WTC11 (cell line): ENCODE measurements at regions not wholly inside any gene's neighbourhood (a gene's known extent, or its start where the extent isn't known, plus 50 kb on each side); places are given as distances from the start of the nearest gene placed in this dataset.

Experiments
- ATAC-seq: fragments of 200-7000 bp; cut with Tn5 transposase; 2 replicates; pipeline ENCODE4 v1.10.0; 2021; ENCODE audit warnings: mild to moderate bottlenecking, moderate library complexity
- CTCF ChIA-PET: fragments of 300-600 bp; sonication (Branson Sonifier 250); formaldehyde crosslinking; loops from one replicate; lab custom pipeline; 2021; ENCODE audit warnings: antibody characterized with exemption; lab: Charles Lee
- POLR2A ChIA-PET: fragments of 350-600 bp; sonication (Branson Sonifier 250); formaldehyde crosslinking; loops from one replicate; lab custom pipeline; 2021; ENCODE audit warnings: antibody characterized with exemption; lab: Charles Lee
- DNase-seq: peaks from one replicate; pipeline ENCODE4 v3.0.0; 2021; ENCODE audit warnings: low spot score
- H3K27ac Mint-ChIP-seq: 2 replicates; pipeline ENCODE4 v1.8.0; 2021; ENCODE audit warnings: mixed read lengths
- H3K27me3 Mint-ChIP-seq: 2 replicates; pipeline ENCODE4 v1.8.0; 2021; ENCODE audit warnings: low read depth, mild to moderate bottlenecking, moderate library complexity, mixed read lengths
- H3K36me3 Mint-ChIP-seq: 2 replicates; pipeline ENCODE4 v1.8.0; 2021; ENCODE audit warnings: mixed read lengths
- H3K4me1 Mint-ChIP-seq: 2 replicates; pipeline ENCODE4 v1.8.0; 2022; ENCODE audit warnings: mixed read lengths
- H3K4me3 Mint-ChIP-seq: 2 replicates; pipeline ENCODE4 v1.8.0; 2021; ENCODE audit warnings: mild to moderate bottlenecking, moderate library complexity, mixed read lengths
- H3K9me3 Mint-ChIP-seq: 2 replicates; pipeline ENCODE4 v1.8.0; 2021; ENCODE audit warnings: mixed read lengths
- AFF4 ChIP-seq: sonication (generic); formaldehyde crosslinking; IDR thresholded peaks from 2 replicates; pipeline ENCODE4 v1.8.1; 2023; ENCODE audit warnings: mild to moderate bottlenecking, missing genetic modification reagents, borderline replicate concordance
- AR ChIP-seq: fragments of 250-450 bp; sonication (Bioruptor Pico); IDR thresholded peaks from 2 replicates; pipeline ENCODE4 v1.9.0; 2021; ENCODE audit warnings: mild to moderate bottlenecking
- ARID4B ChIP-seq: sonication (generic); formaldehyde crosslinking; IDR thresholded peaks from 2 replicates; pipeline ENCODE4 v1.8.0; 2023; ENCODE audit warnings: missing genetic modification reagents, mild to moderate bottlenecking, borderline replicate concordance
- ATF6 ChIP-seq: sonication (generic); formaldehyde crosslinking; IDR thresholded peaks from 2 replicates; pipeline ENCODE4 v1.8.1; 2023; ENCODE audit warnings: mild to moderate bottlenecking, missing genetic modification reagents
- E2F5 ChIP-seq: sonication (generic); formaldehyde crosslinking; IDR thresholded peaks from 2 replicates; pipeline ENCODE4 v1.8.1; 2022; ENCODE audit warnings: mild to moderate bottlenecking, moderate library complexity, missing genetic modification reagents
- ELF4 ChIP-seq: sonication (generic); formaldehyde crosslinking; IDR thresholded peaks from 2 replicates; pipeline ENCODE4 v1.8.1; 2022; ENCODE audit warnings: low read depth, mild to moderate bottlenecking, moderate library complexity, missing genetic modification reagents
- FOXP1 ChIP-seq: sonication (generic); formaldehyde crosslinking; IDR thresholded peaks from 2 replicates; pipeline ENCODE4 v1.8.0; 2022; ENCODE audit warnings: missing genetic modification reagents, mild to moderate bottlenecking, moderate library complexity, borderline replicate concordance
- GABPB1 ChIP-seq: sonication (generic); formaldehyde crosslinking; IDR thresholded peaks from 2 replicates; pipeline ENCODE4 v1.8.1; 2023; ENCODE audit warnings: mild to moderate bottlenecking, missing genetic modification reagents
- GTF2I ChIP-seq: fragments of 250-450 bp; sonication (Bioruptor Pico); conservative IDR thresholded peaks from 2 replicates; pipeline ENCODE4 v1.4.0; 2021; ENCODE audit warnings: mild to moderate bottlenecking
- MAX ChIP-seq: sonication (generic); formaldehyde crosslinking; IDR thresholded peaks from 2 replicates; pipeline ENCODE4 v1.8.0; 2022; ENCODE audit warnings: mild to moderate bottlenecking, missing genetic modification reagents
- MXD4 ChIP-seq: fragments of 250-450 bp; sonication (Bioruptor Pico); IDR thresholded peaks from 2 replicates; pipeline ENCODE4 v1.8.0; 2021; ENCODE audit warnings: mild to moderate bottlenecking, moderate library complexity, borderline replicate concordance
- NFYB ChIP-seq: sonication (generic); formaldehyde crosslinking; conservative IDR thresholded peaks from 2 replicates; pipeline ENCODE4 v1.8.0; 2022; ENCODE audit warnings: low read depth, missing genetic modification reagents
- SMAD3 ChIP-seq: sonication (generic); formaldehyde crosslinking; IDR thresholded peaks from 2 replicates; pipeline ENCODE4 v1.8.0; 2022; ENCODE audit warnings: missing genetic modification reagents, mild to moderate bottlenecking, borderline replicate concordance
- USF1 ChIP-seq: sonication (generic); formaldehyde crosslinking; IDR thresholded peaks from 2 replicates; pipeline ENCODE4 v1.8.0; 2022; ENCODE audit warnings: mild to moderate bottlenecking, missing genetic modification reagents
- ZNF138 ChIP-seq: sonication (generic); formaldehyde crosslinking; conservative IDR thresholded peaks from 2 replicates; pipeline ENCODE4 v1.8.1; 2022; ENCODE audit warnings: mild to moderate bottlenecking, moderate library complexity, missing genetic modification reagents
- ZNF317 ChIP-seq: sonication (generic); formaldehyde crosslinking; IDR thresholded peaks from 2 replicates; pipeline ENCODE4 v1.8.1; 2023; ENCODE audit warnings: low read depth, mild to moderate bottlenecking, moderate library complexity, missing genetic modification reagents, borderline replicate concordance
- ZNF423 ChIP-seq: fragments of 250-450 bp; sonication (Bioruptor Pico); IDR thresholded peaks from 2 replicates; pipeline ENCODE4 v2.1.2; 2022; ENCODE audit warnings: mild to moderate bottlenecking, moderate library complexity

GRCh38 chr1:101183388-101183699 lies 53.5 kb upstream of the S1PR1 start:
- Mint-ChIP-seq H3K9me3 (peaks cover under 1% of the 10 kb centered on the region; the same call in 1 of the 2 replicates), H3K27ac (no peak overlapping the region), H3K4me3 (no peak overlapping the region), H3K27me3 (no peaks in the 10 kb centered on the region), H3K4me1 (no peaks in the 10 kb centered on the region), H3K36me3 (no peaks in the 10 kb centered on the region)
- DNase-seq: no peak
- ATAC-seq: no peak
- TF ChIP-seq USF1 (CRISPR knock-in tag): no peak
- TF ChIP-seq ATF6 (CRISPR knock-in tag): no peak
- POLR2A ChIA-PET: no interaction called here
- CTCF ChIA-PET: interaction anchor here (0.7 kb wide), 1 partner anchor 55 kb away, joined by 3 read pairs; no protein-coding TSS in a partner anchor

GRCh38 chr1:101182627-101183387 lies 54.0 kb upstream of the S1PR1 start:
- H3K36me3 Mint-ChIP-seq: no peaks in the 10 kb centered on the region
- POLR2A ChIA-PET: no interaction called here
- no peaks in the 10 kb centered on the region for H3K9me3 Mint-ChIP-seq
- DNase-seq (no peak), ATAC-seq (no peak)
- CTCF ChIA-PET: interaction anchor here (0.7 kb wide), 1 partner anchor 55 kb away, joined by 3 read pairs; no protein-coding TSS in a partner anchor
- H3K27ac Mint-ChIP-seq: no peak overlapping the region
- TF ChIP-seq AR: no peak
- TF ChIP-seq ZNF423 (CRISPR knock-in tag): no peak
- TF ChIP-seq SMAD3: no peak
- TF ChIP-seq ARID4B (CRISPR knock-in tag): no peak
- TF ChIP-seq ZNF138: no peak
- TF ChIP-seq AFF4: no peak
- no peak for TF ChIP-seq E2F5 (CRISPR knock-in tag)
- TF ChIP-seq MAX (CRISPR knock-in tag): no peak
- no peak for TF ChIP-seq NFYB
- TF ChIP-seq MXD4 (CRISPR knock-in tag): no peak
- no peak for TF ChIP-seq FOXP1
- TF ChIP-seq GABPB1 (CRISPR knock-in tag): no peak
- TF ChIP-seq ELF4: no peak
- no peak for TF ChIP-seq GTF2I
- TF ChIP-seq ZNF317: no peak
- H3K4me3 Mint-ChIP-seq: no peak overlapping the region
- no peaks in the 10 kb centered on the region for H3K4me1 Mint-ChIP-seq
- H3K27me3 Mint-ChIP-seq: no peaks in the 10 kb centered on the region
